ENCODE measurements at regions not wholly inside any gene's neighbourhood (a gene's known extent, or its start where the extent isn't known, plus 50 kb on each side); places are given as distances from the start of the nearest gene placed in this dataset.
A peak's percentile ranks its signal among the peaks of the same experiment; 100 is the strongest.

- intact Hi-C loops (cut with DNase I; ENCODE audit: low total_unique reads), result no loop called here
- H3K4me3 ChIP-seq (ENCODE audit: low read depth, poor library complexity, severe bottlenecking), result no peak overlapping the region
- no peak for DNase-seq (ENCODE audit: low spot score in 2 of 2)
- TF ChIP-seq CTCF (IDR thresholded peaks at IDR 0.05) (no peak), POLR2A (IDR thresholded peaks at IDR 0.05) (no peak)
- 54 to 60% methylated on average over 2 of the region's 2 CpGs for WGBS, 2 donors
These were observed 61.3 kb upstream of the BICC1 start for GRCh38 chr10:58451193-58451889.

GRCh38 chr10:58453105-58453504, 59.6 kb upstream of the BICC1 start:
- DNase-seq (ENCODE audit: low spot score in 2 of 2), result no peak
- WGBS, 2 donors, result 86 to 90% methylated on average over 3 of the region's 3 CpGs

GRCh38 chr10:58456179-58456578, 56.5 kb upstream of the BICC1 start:
- intact Hi-C loops (cut with DNase I; ENCODE audit: low total_unique reads), result loop anchor here (5.0 kb wide), 1 partner anchor 259 kb away; no protein-coding TSS in a partner anchor
- no peak for TF ChIP-seq POLR2A (IDR thresholded peaks at IDR 0.05)
- no peak for TF ChIP-seq CTCF (IDR thresholded peaks at IDR 0.05)
- H3K4me3 ChIP-seq (ENCODE audit: low read depth, poor library complexity, severe bottlenecking), result no peak overlapping the region
- WGBS, 2 donors, result 91 to 94% methylated on average over 2 of the region's 2 CpGs
- no peak for DNase-seq (ENCODE audit: low spot score in 2 of 2)

More at GRCh38 chr10:58453105-58453504, 59.6 kb upstream of the BICC1 start:
- intact Hi-C loops (cut with DNase I; ENCODE audit: low total_unique reads), result no loop called here
- no peak overlapping the region for H3K4me3 ChIP-seq (ENCODE audit: low read depth, poor library complexity, severe bottlenecking)
- no peak for TF ChIP-seq CTCF (IDR thresholded peaks at IDR 0.05)
- no peak for TF ChIP-seq POLR2A (IDR thresholded peaks at IDR 0.05)

GRCh38 chr10:58457761-58458616, 54.7 kb upstream of the BICC1 start:
- H3K4me3 ChIP-seq (ENCODE audit: low read depth, poor library complexity, severe bottlenecking), result no peak overlapping the region
- intact Hi-C loops (cut with DNase I; ENCODE audit: low total_unique reads), result loop anchor here (5.0 kb wide), 1 partner anchor 261 kb away; no protein-coding TSS in a partner anchor
- peak in 1 of 2 donors; percentile 68 for DNase-seq (ENCODE audit: low spot score in 2 of 2)
- no peak for TF ChIP-seq CTCF (IDR thresholded peaks at IDR 0.05)
- TF ChIP-seq POLR2A (IDR thresholded peaks at IDR 0.05), result no peak
- 27 to 31% methylated on average over 3 of the region's 3 CpGs for whole genome bisulfite sequencing, 2 donors

GRCh38 chr10:58459069-58459468, 53.6 kb upstream of the BICC1 start:
- intact Hi-C loops (cut with DNase I; ENCODE audit: low total_unique reads), result loop anchor here (5.0 kb wide), 1 partner anchor 262 kb away; no protein-coding TSS in a partner anchor
- WGBS, 2 donors, result 88 to 89% methylated on average over 4 of the region's 4 CpGs
- no peak for DNase-seq (ENCODE audit: low spot score in 2 of 2)
- TF ChIP-seq POLR2A (IDR thresholded peaks at IDR 0.05) (no peak), CTCF (IDR thresholded peaks at IDR 0.05) (no peak)
- no peak overlapping the region for H3K4me3 ChIP-seq (ENCODE audit: low read depth, poor library complexity, severe bottlenecking)

All from lower leg skin (tissue), 4 donors.